ENCODE measurements at regions not wholly inside any gene's neighbourhood (a gene's known extent, or its start where the extent isn't known, plus 50 kb on each side); places are given as distances from the start of the nearest gene placed in this dataset.

GRCh38 chr21:17738176-17738953 is 80.8 kb downstream of the C21orf91 start:
- ChIA-PET POLR2A (no interaction called here), CTCF (interaction anchor here (1.0 kb wide), 2 partner anchors 10 to 92 kb away, joined by 3 read pairs; no protein-coding TSS in a partner anchor)
- DNase-seq (ENCODE audit: extremely low spot score), result no peak
- no peak for TF ChIP-seq CTCF (IDR thresholded peaks at IDR 0.05; ENCODE audit: control extremely low read depth, extremely low read depth, low read depth, missing control alignments)

- TF ChIP-seq CTCF (IDR thresholded peaks at IDR 0.05; ENCODE audit: control extremely low read depth, extremely low read depth, low read depth, missing control alignments), result no peak
- ChIA-PET POLR2A (no interaction called here), CTCF (interaction anchor here (3.2 kb wide), 1 partner anchor 10 kb away, joined by 9 read pairs; no protein-coding TSS in a partner anchor)
- no peak for DNase-seq (ENCODE audit: extremely low spot score)
Measured at GRCh38 chr21:17736072-17736471, 83.1 kb downstream of the C21orf91 start.

- ChIA-PET POLR2A (no interaction called here), CTCF (interaction anchor here (1.3 kb wide), 1 partner anchor 17 kb away, joined by 3 read pairs; no protein-coding TSS in a partner anchor)
- no peak for TF ChIP-seq CTCF (IDR thresholded peaks at IDR 0.05; ENCODE audit: control extremely low read depth, extremely low read depth, low read depth, missing control alignments)
- no peak for DNase-seq (ENCODE audit: extremely low spot score)
Measured at GRCh38 chr21:17733209-17733608, 85.9 kb downstream of the C21orf91 start.

- no peak for DNase-seq (ENCODE audit: extremely low spot score)
- POLR2A ChIA-PET, result no interaction called here
Measured at GRCh38 chr21:17732306-17732705, 86.8 kb downstream of the C21orf91 start.

GRCh38 chr21:17731554-17731953 is 87.6 kb downstream of the C21orf91 start:
- TF ChIP-seq CTCF (IDR thresholded peaks at IDR 0.05; ENCODE audit: control extremely low read depth, extremely low read depth, low read depth, missing control alignments), result no peak
- DNase-seq (ENCODE audit: extremely low spot score), result no peak
- ChIA-PET CTCF (interaction anchor here (0.7 to 1.7 kb wide), 2 partner anchors 53 to 1074 kb away, joined by 3 read pairs; no protein-coding TSS in a partner anchor), POLR2A (no interaction called here)

More at GRCh38 chr21:17732306-17732705, 86.8 kb downstream of the C21orf91 start:
- CTCF ChIA-PET, result interaction anchor here (0.6 to 1.3 kb wide), 3 partner anchors 10 to 1073 kb away, joined by 3 read pairs; no protein-coding TSS in a partner anchor
- TF ChIP-seq CTCF (IDR thresholded peaks at IDR 0.05; ENCODE audit: control extremely low read depth, extremely low read depth, low read depth, missing control alignments), result no peak

GRCh38 chr21:17730782-17731181 is 88.4 kb downstream of the C21orf91 start:
- no peak for TF ChIP-seq CTCF (IDR thresholded peaks at IDR 0.05; ENCODE audit: control extremely low read depth, extremely low read depth, low read depth, missing control alignments)
- DNase-seq (ENCODE audit: extremely low spot score), result no peak
- ChIA-PET CTCF (interaction anchor here (1.7 kb wide), 1 partner anchor 52 kb away, joined by 3 read pairs; no protein-coding TSS in a partner anchor), POLR2A (no interaction called here)
